SK-N-SH treated with all-trans-retinoic acid at 6 μM for 48 hours (cell line): ENCODE measurements at regions not wholly inside any gene's neighbourhood (a gene's known extent, or its start where the extent isn't known, plus 50 kb on each side); places are given as distances from the start of the nearest gene placed in this dataset.

Experiments used
- ATAC-seq: fragments of 200-7000 bp; cut with Tn5 transposase; 3 replicates; pipeline ENCODE4 v1.9.1; 2020; ENCODE audit warnings: mild to moderate bottlenecking, moderate library complexity
- ARNTL ChIP-seq: fragments of 450-650 bp; formaldehyde crosslinking; IDR thresholded peaks from 2 replicates; pipeline ENCODE4 v1.5.0; 2020; ENCODE audit warnings: low read depth, mild to moderate bottlenecking, moderate library complexity, borderline replicate concordance
- BACH2 ChIP-seq: fragments of 250-450 bp; sonication (Bioruptor Pico); IDR thresholded peaks from 2 replicates; pipeline ENCODE4 v1.9.0; 2021; ENCODE audit warnings: mild to moderate bottlenecking, borderline replicate concordance
- CSDC2 ChIP-seq: fragments of 250-450 bp; sonication (Bioruptor Pico); IDR thresholded peaks from 2 replicates; pipeline ENCODE4 v1.5.0; 2020; ENCODE audit warnings: mild to moderate bottlenecking, moderate library complexity
- CSRNP3 ChIP-seq: fragments of 250-450 bp; sonication (Bioruptor Pico); IDR thresholded peaks from 2 replicates; pipeline ENCODE4 v1.5.1; 2021; ENCODE audit warnings: mild to moderate bottlenecking, moderate library complexity
- ESRRG ChIP-seq: fragments of 250-450 bp; sonication (Bioruptor Pico); IDR thresholded peaks from 2 replicates; pipeline ENCODE4 v1.6.1; 2021; ENCODE audit warnings: mild to moderate bottlenecking
- ISL1 ChIP-seq: fragments of 250-450 bp; sonication (Bioruptor Pico); IDR thresholded peaks from 2 replicates; pipeline ENCODE4 v2.1.2; 2022; ENCODE audit warnings: mild to moderate bottlenecking, moderate library complexity
- OSR1 ChIP-seq: fragments of 250-450 bp; sonication (Bioruptor Pico); IDR thresholded peaks from 2 replicates; pipeline ENCODE4 v1.8.0; 2022; ENCODE audit warnings: moderate library complexity, mild to moderate bottlenecking, inconsistent platforms
- PATZ1 ChIP-seq: fragments of 250-450 bp; sonication (Bioruptor Pico); IDR thresholded peaks from 2 replicates; pipeline ENCODE4 v1.8.0; 2020; ENCODE audit warnings: mild to moderate bottlenecking, moderate library complexity, borderline replicate concordance
- POU6F1 ChIP-seq: fragments of 250-450 bp; sonication (Bioruptor Pico); IDR thresholded peaks from 2 replicates; pipeline ENCODE4 v1.8.0; 2021; ENCODE audit warnings: low read depth, mild to moderate bottlenecking, moderate library complexity, borderline replicate concordance
- PPARA ChIP-seq: fragments of 250-450 bp; sonication (Bioruptor Pico); IDR thresholded peaks from 2 replicates; pipeline ENCODE4 v1.5.0; 2020; ENCODE audit warnings: mild to moderate bottlenecking, borderline replicate concordance
- RARB ChIP-seq: fragments of 250-450 bp; sonication (Bioruptor Pico); IDR thresholded peaks from 2 replicates; pipeline ENCODE4 v1.8.0; 2021; ENCODE audit warnings: mild to moderate bottlenecking, moderate library complexity
- SNAI2 ChIP-seq: fragments of 250-450 bp; sonication (Bioruptor Pico); IDR thresholded peaks from 2 replicates; pipeline ENCODE4 v1.5.0; 2020; ENCODE audit warnings: mild to moderate bottlenecking, moderate library complexity
- TCF4 ChIP-seq: fragments of 250-450 bp; sonication (Bioruptor Pico); IDR thresholded peaks from 2 replicates; pipeline ENCODE4 v1.8.0; 2021; ENCODE audit warnings: mild to moderate bottlenecking, moderate library complexity, borderline replicate concordance
- TOX ChIP-seq: fragments of 250-450 bp; sonication (Bioruptor Pico); IDR thresholded peaks from 2 replicates; pipeline ENCODE4 v1.8.0; 2021; ENCODE audit warnings: mild to moderate bottlenecking, moderate library complexity, borderline replicate concordance
- TSHZ2 ChIP-seq: fragments of 250-450 bp; sonication (Bioruptor Pico); IDR thresholded peaks from 2 replicates; pipeline ENCODE4 v1.5.0; 2020; ENCODE audit warnings: mild to moderate bottlenecking, moderate library complexity
- ZC3H10 ChIP-seq: fragments of 250-450 bp; sonication (Bioruptor Pico); IDR thresholded peaks from 2 replicates; pipeline ENCODE4 v1.5.1; 2021; ENCODE audit warnings: mild to moderate bottlenecking, moderate library complexity
- ZFP3 ChIP-seq: fragments of 250-450 bp; sonication (Bioruptor Pico); IDR thresholded peaks from 2 replicates; pipeline ENCODE4 v1.5.0; 2020; ENCODE audit warnings: mild to moderate bottlenecking, moderate library complexity
- ZFP30 ChIP-seq: fragments of 450-650 bp; formaldehyde crosslinking; IDR thresholded peaks from 2 replicates; pipeline ENCODE4 v1.5.0; 2022; ENCODE audit warnings: mild to moderate bottlenecking, moderate library complexity
- ZNF565 ChIP-seq: fragments of 450-650 bp; formaldehyde crosslinking; conservative IDR thresholded peaks from 2 replicates; pipeline ENCODE4 v1.5.0; 2020; ENCODE audit warnings: low read depth, mild to moderate bottlenecking, moderate library complexity

GRCh38 chr14:87419925-87420324 lies 573.1 kb downstream of the GALC start:
- no peak for ATAC-seq
- no peak for TF ChIP-seq ISL1 (CRISPR knock-in tag)
- no peak for TF ChIP-seq POU6F1 (CRISPR knock-in tag)
- no peak for TF ChIP-seq TSHZ2
- TF ChIP-seq TOX, result no peak

- TF ChIP-seq CSRNP3 (CRISPR knock-in tag) (no peak), ZFP30 (no peak), PATZ1 (CRISPR knock-in tag) (no peak), CSDC2 (CRISPR knock-in tag) (no peak), ZNF565 (CRISPR knock-in tag) (no peak), BACH2 (CRISPR knock-in tag) (no peak), ESRRG (no peak), ZFP3 (CRISPR knock-in tag) (no peak), OSR1 (CRISPR knock-in tag) (no peak), TSHZ2 (no peak), ARNTL (CRISPR knock-in tag) (no peak), RARB (CRISPR knock-in tag) (no peak), PPARA (no peak)
- TF ChIP-seq, all 23 proteins: peak for 0
- ATAC-seq, result no peak
These were observed 581.6 kb downstream of the GALC start for GRCh38 chr14:87411370-87411769.

GRCh38 chr14:87409393-87409792 lies 583.6 kb downstream of the GALC start:
- ATAC-seq, result no peak
- TF ChIP-seq CSDC2 (CRISPR knock-in tag) (no peak), TSHZ2 (no peak), BACH2 (CRISPR knock-in tag) (no peak), TCF4 (CRISPR knock-in tag) (no peak), POU6F1 (CRISPR knock-in tag) (no peak), ARNTL (CRISPR knock-in tag) (no peak), SNAI2 (no peak), PATZ1 (CRISPR knock-in tag) (no peak), ZC3H10 (CRISPR knock-in tag) (no peak)
